Endothelial cell (in vitro differentiated cells): ENCODE measurements at regions not wholly inside any gene's neighbourhood (a gene's known extent, or its start where the extent isn't known, plus 50 kb on each side); places are given as distances from the start of the nearest gene placed in this dataset.

Source experiments
- DNase-seq: peaks from one replicate; pipeline ENCODE4 v3.0.0; 2021; ENCODE audit warnings: low spot score
- H3K27ac Mint-ChIP-seq: one replicate; pipeline ENCODE4 v1.8.0; 2021; ENCODE audit warnings: mixed read lengths, inconsistent platforms; ENCODE audit not compliant: unreplicated experiment
- H3K27me3 Mint-ChIP-seq: one replicate; pipeline ENCODE4 v1.8.0; 2021; ENCODE audit warnings: mild to moderate bottlenecking, moderate library complexity, mixed read lengths, inconsistent platforms; ENCODE audit not compliant: unreplicated experiment
- H3K36me3 Mint-ChIP-seq: one replicate; pipeline ENCODE4 v1.8.0; 2021; ENCODE audit warnings: mild to moderate bottlenecking, low read depth, mixed read lengths, inconsistent platforms; ENCODE audit not compliant: unreplicated experiment
- H3K4me1 Mint-ChIP-seq: one replicate; pipeline ENCODE4 v1.8.0; 2021; ENCODE audit warnings: mild to moderate bottlenecking, mixed read lengths, inconsistent platforms; ENCODE audit not compliant: unreplicated experiment
- H3K4me3 Mint-ChIP-seq: one replicate; pipeline ENCODE4 v1.8.0; 2021; ENCODE audit warnings: mild to moderate bottlenecking, mixed read lengths, inconsistent platforms; ENCODE audit not compliant: unreplicated experiment
- H3K9me3 Mint-ChIP-seq: one replicate; pipeline ENCODE4 v1.8.0; 2021; ENCODE audit warnings: mixed read lengths, inconsistent platforms; ENCODE audit not compliant: unreplicated experiment
- CTCF ChIP-seq: fragments of 200-600 bp; sonication (generic); IDR thresholded peaks from one replicate; pipeline ENCODE4 v1.5.0; 2021; ENCODE audit warnings: antibody characterized with exemption; ENCODE audit not compliant: unreplicated experiment

- DNase-seq, result no peak
- Mint-ChIP-seq H3K27me3 (peaks cover 3% of the 10 kb centered on the region), H3K36me3 (peaks cover 6% of the 10 kb centered on the region), H3K9me3 (peaks cover 5% of the 10 kb centered on the region), H3K27ac (no peak overlapping the region), H3K4me3 (no peak overlapping the region), H3K4me1 (no peaks in the 10 kb centered on the region)
- TF ChIP-seq CTCF, result no peak
These were observed 74.0 kb upstream of the MAP3K4 start for GRCh38 chr6:160917572-160917971.

GRCh38 chr6:160919723-160920440 is 71.7 kb upstream of the MAP3K4 start:
- Mint-ChIP-seq H3K4me3 (no peak overlapping the region), H3K4me1 (no peaks in the 10 kb centered on the region), H3K27me3 (peaks cover 6% of the 10 kb centered on the region), H3K36me3 (peaks cover 6% of the 10 kb centered on the region), H3K27ac (no peak overlapping the region), H3K9me3 (peaks cover 5% of the 10 kb centered on the region)
- DNase-seq, result no peak
- no peak for TF ChIP-seq CTCF

- peaks cover 5% of the 10 kb centered on the region for H3K9me3 Mint-ChIP-seq
- H3K36me3 Mint-ChIP-seq, result peaks cover 6% of the 10 kb centered on the region
- no peak for DNase-seq
- TF ChIP-seq CTCF, result no peak
- no peak overlapping the region for H3K27ac Mint-ChIP-seq
- H3K4me3 Mint-ChIP-seq, result no peak overlapping the region
- H3K4me1 Mint-ChIP-seq, result no peaks in the 10 kb centered on the region
- peaks cover 9% of the 10 kb centered on the region for H3K27me3 Mint-ChIP-seq
These were observed 70.5 kb upstream of the MAP3K4 start for GRCh38 chr6:160921095-160921494.

- H3K4me3 Mint-ChIP-seq, result no peak overlapping the region
- peaks cover under 1% of the 10 kb centered on the region for H3K36me3 Mint-ChIP-seq
- H3K27me3 Mint-ChIP-seq, result peaks cover 6% of the 10 kb centered on the region
- H3K9me3 Mint-ChIP-seq, result peaks cover 1% of the 10 kb centered on the region
- TF ChIP-seq CTCF, result no peak
- H3K27ac Mint-ChIP-seq, result no peak overlapping the region
- no peak for DNase-seq
- no peaks in the 10 kb centered on the region for H3K4me1 Mint-ChIP-seq
These were observed 65.0 kb upstream of the MAP3K4 start for GRCh38 chr6:160926281-160927276.
